Liver (tissue), 3 donors: ENCODE measurements at regions not wholly inside any gene's neighbourhood (a gene's known extent, or its start where the extent isn't known, plus 50 kb on each side); places are given as distances from the start of the nearest gene placed in this dataset.

Experiments
- GABPA ChIP-seq, 2 donors: IDR thresholded peaks in 1 of 2; conservative IDR thresholded peaks in 1 of 2; 2 replicates each; pipeline ENCODE4 v1.6.1; 2016; ENCODE audit warnings: antibody characterized with exemption in 2 of 2, mild to moderate bottlenecking in 1 of 2, moderate library complexity in 1 of 2
- RAD21 ChIP-seq, 2 donors: IDR thresholded peaks; 2 replicates each; pipeline ENCODE4 v1.6.1; 2016; ENCODE audit warnings: antibody characterized with exemption in 2 of 2, mild to moderate bottlenecking in 2 of 2
- SP1 ChIP-seq: IDR thresholded peaks from 2 replicates; pipeline ENCODE4 v1.6.1; 2018; ENCODE audit warnings: antibody characterized with exemption, mild to moderate bottlenecking
- TAF1 ChIP-seq: conservative IDR thresholded peaks from 2 replicates; pipeline ENCODE4 v1.6.1; 2016; ENCODE audit warnings: antibody characterized with exemption, mild to moderate bottlenecking
- YY1 ChIP-seq: IDR thresholded peaks from 2 replicates; pipeline ENCODE4 v1.6.1; 2016; ENCODE audit warnings: antibody characterized with exemption, mild to moderate bottlenecking
- TF ChIP-seq, protein P1 (sequence below): IDR thresholded peaks from 2 replicates; pipeline ENCODE4 v1.6.1; 2016; ENCODE audit warnings: antibody characterized with exemption
- TF ChIP-seq, protein P2 (sequence below): fragments of 150-350 bp; IDR thresholded peaks from 2 replicates; pipeline ENCODE4 v1.5.1; 2017; ENCODE audit warnings: improper control_type of control experiment, low read depth, low read length; ENCODE audit not compliant: missing input control
- TF ChIP-seq, protein P3 (sequence below): IDR thresholded peaks from 2 replicates; pipeline ENCODE4 v1.6.1; 2016; ENCODE audit warnings: antibody characterized with exemption
- TF ChIP-seq, protein P4 (sequence below): IDR thresholded peaks from 2 replicates; pipeline ENCODE4 v1.6.1; 2016; ENCODE audit warnings: antibody characterized with exemption, mild to moderate bottlenecking
- donor health status: healthy.
- donor health status: healthy.

DNA sequence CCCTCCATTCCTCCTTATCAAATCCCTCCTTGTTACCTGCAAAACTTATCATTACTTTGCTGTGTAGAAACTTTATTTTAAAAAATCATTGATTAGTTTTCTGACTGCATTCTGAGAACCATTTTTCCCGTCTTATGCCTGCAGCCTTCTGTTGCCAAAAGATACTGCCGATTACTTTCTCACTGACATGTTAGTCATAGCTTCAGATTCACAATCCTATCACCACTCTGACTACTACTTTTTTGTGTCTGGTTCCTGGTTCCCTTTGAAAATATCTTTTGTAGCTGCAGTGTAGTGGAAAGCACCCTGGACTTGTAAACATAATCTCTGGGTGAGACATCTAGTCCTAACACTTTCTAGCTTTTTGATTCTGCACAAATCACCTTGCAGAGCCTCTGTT is 71.7 kb downstream of the NR2F1 start:
- TF ChIP-seq, protein P1, sequence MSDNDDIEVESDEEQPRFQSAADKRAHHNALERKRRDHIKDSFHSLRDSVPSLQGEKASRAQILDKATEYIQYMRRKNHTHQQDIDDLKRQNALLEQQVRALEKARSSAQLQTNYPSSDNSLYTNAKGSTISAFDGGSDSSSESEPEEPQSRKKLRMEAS: no peak
- no peak for TF ChIP-seq YY1
- no peak for TF ChIP-seq RAD21 (IDR thresholded peaks at IDR 0.05)
- TF ChIP-seq, protein P2, sequence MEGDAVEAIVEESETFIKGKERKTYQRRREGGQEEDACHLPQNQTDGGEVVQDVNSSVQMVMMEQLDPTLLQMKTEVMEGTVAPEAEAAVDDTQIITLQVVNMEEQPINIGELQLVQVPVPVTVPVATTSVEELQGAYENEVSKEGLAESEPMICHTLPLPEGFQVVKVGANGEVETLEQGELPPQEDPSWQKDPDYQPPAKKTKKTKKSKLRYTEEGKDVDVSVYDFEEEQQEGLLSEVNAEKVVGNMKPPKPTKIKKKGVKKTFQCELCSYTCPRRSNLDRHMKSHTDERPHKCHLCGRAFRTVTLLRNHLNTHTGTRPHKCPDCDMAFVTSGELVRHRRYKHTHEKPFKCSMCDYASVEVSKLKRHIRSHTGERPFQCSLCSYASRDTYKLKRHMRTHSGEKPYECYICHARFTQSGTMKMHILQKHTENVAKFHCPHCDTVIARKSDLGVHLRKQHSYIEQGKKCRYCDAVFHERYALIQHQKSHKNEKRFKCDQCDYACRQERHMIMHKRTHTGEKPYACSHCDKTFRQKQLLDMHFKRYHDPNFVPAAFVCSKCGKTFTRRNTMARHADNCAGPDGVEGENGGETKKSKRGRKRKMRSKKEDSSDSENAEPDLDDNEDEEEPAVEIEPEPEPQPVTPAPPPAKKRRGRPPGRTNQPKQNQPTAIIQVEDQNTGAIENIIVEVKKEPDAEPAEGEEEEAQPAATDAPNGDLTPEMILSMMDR: no peak
- TF ChIP-seq, protein P3, sequence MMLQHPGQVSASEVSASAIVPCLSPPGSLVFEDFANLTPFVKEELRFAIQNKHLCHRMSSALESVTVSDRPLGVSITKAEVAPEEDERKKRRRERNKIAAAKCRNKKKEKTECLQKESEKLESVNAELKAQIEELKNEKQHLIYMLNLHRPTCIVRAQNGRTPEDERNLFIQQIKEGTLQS: no peak
- TF ChIP-seq SP1: no peak
- TF ChIP-seq, protein P4, sequence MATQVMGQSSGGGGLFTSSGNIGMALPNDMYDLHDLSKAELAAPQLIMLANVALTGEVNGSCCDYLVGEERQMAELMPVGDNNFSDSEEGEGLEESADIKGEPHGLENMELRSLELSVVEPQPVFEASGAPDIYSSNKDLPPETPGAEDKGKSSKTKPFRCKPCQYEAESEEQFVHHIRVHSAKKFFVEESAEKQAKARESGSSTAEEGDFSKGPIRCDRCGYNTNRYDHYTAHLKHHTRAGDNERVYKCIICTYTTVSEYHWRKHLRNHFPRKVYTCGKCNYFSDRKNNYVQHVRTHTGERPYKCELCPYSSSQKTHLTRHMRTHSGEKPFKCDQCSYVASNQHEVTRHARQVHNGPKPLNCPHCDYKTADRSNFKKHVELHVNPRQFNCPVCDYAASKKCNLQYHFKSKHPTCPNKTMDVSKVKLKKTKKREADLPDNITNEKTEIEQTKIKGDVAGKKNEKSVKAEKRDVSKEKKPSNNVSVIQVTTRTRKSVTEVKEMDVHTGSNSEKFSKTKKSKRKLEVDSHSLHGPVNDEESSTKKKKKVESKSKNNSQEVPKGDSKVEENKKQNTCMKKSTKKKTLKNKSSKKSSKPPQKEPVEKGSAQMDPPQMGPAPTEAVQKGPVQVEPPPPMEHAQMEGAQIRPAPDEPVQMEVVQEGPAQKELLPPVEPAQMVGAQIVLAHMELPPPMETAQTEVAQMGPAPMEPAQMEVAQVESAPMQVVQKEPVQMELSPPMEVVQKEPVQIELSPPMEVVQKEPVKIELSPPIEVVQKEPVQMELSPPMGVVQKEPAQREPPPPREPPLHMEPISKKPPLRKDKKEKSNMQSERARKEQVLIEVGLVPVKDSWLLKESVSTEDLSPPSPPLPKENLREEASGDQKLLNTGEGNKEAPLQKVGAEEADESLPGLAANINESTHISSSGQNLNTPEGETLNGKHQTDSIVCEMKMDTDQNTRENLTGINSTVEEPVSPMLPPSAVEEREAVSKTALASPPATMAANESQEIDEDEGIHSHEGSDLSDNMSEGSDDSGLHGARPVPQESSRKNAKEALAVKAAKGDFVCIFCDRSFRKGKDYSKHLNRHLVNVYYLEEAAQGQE: no peak
- no peak for TF ChIP-seq TAF1
- TF ChIP-seq GABPA (IDR thresholded peaks at IDR 0.05 in 1 of 2, conservative IDR thresholded peaks at IDR 0.05 in 1 of 2): no peak
